ENCODE measurements at regions not wholly inside any gene's neighbourhood (a gene's known extent, or its start where the extent isn't known, plus 50 kb on each side); places are given as distances from the start of the nearest gene placed in this dataset.
"Not testable (repeated sequence)": the region's sequence is repeated elsewhere in the genome, so short reads cannot be mapped to it uniquely, and the experiment has no call there.

- Histone ChIP-seq H3K4me3 (ENCODE audit: low read depth in 1 of 2, low read length in 2 of 2) (no peak overlapping the region), H3K27ac (ENCODE audit: low read length) (no peak overlapping the region), H3K4me1 (ENCODE audit: control insufficient read depth in 1 of 2, insufficient read depth in 2 of 2, low read length in 2 of 2) (no peaks in the 10 kb centered on the region), H3K36me3 (ENCODE audit: control insufficient read depth in 1 of 2, insufficient read depth in 2 of 2, low read length in 2 of 2) (no peaks in the 10 kb centered on the region), H3K27me3 (ENCODE audit: low read depth, low read length) (no peaks in the 10 kb centered on the region), H3K9me3 (ENCODE audit: control insufficient read depth in 1 of 2, low read length in 2 of 2) (no peaks in the 10 kb centered on the region)
Measured at GRCh38 chrY:19644889-19645638, 99.5 kb downstream of the KDM5D start.

DNA sequence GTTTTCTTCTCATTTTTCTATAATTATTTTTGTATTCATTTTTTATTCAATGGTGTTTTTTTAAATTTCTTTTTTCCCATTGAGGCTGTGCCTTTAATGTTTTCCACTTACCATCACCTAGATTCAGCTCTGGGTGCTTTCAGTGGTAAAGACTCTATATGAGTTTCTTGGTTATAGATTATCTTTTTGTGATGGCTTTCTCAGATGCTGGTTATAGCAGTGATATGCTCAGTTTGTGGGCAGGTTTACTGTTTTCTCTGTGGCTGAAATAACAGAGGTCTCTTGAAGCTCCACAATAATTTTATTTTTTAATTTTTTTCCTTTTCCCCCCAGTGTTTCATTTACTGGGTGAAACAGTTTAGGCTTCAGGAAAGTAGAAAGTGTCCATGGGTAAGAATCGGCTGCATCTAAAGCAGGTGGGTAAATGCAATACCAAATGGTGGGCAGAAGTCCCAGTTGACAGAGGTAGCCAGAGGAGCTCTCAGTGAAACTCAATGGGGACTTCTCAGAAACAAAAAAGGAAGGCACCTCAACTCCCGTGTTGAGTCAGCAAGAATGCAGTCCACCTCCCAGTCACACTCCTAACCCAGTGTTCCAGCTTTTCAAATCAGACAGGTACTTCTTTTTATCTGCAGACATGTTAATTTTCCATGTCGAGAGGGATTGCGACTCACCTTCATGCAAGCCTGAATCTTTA lies 106.7 kb downstream of the KDM5D start:
- H3K4me1 ChIP-seq (ENCODE audit: control insufficient read depth in 1 of 2, insufficient read depth in 2 of 2, low read length in 2 of 2): no peaks in the 10 kb centered on the region
- no peaks in the 10 kb centered on the region for H3K27me3 ChIP-seq (ENCODE audit: low read depth, low read length)
- H3K36me3 ChIP-seq (ENCODE audit: control insufficient read depth in 1 of 2, insufficient read depth in 2 of 2, low read length in 2 of 2): no peaks in the 10 kb centered on the region
- H3K27ac ChIP-seq (ENCODE audit: low read length): no peak overlapping the region
- H3K4me3 ChIP-seq (ENCODE audit: low read depth in 1 of 2, low read length in 2 of 2): no peak overlapping the region
- no peaks in the 10 kb centered on the region for H3K9me3 ChIP-seq (ENCODE audit: control insufficient read depth in 1 of 2, low read length in 2 of 2)

GRCh38 chrY:19628926-19629325 lies 115.6 kb downstream of the KDM5D start:
- Histone ChIP-seq H3K36me3 (ENCODE audit: control insufficient read depth in 1 of 2, insufficient read depth in 2 of 2, low read length in 2 of 2) (no peaks in the 10 kb centered on the region), H3K27ac (ENCODE audit: low read length) (no peak overlapping the region), H3K9me3 (ENCODE audit: control insufficient read depth in 1 of 2, low read length in 2 of 2) (no peaks in the 10 kb centered on the region), H3K4me3 (ENCODE audit: low read depth in 1 of 2, low read length in 2 of 2) (no peak overlapping the region), H3K4me1 (ENCODE audit: control insufficient read depth in 1 of 2, insufficient read depth in 2 of 2, low read length in 2 of 2) (no peaks in the 10 kb centered on the region), H3K27me3 (ENCODE audit: low read depth, low read length) (no peaks in the 10 kb centered on the region)

DNA sequence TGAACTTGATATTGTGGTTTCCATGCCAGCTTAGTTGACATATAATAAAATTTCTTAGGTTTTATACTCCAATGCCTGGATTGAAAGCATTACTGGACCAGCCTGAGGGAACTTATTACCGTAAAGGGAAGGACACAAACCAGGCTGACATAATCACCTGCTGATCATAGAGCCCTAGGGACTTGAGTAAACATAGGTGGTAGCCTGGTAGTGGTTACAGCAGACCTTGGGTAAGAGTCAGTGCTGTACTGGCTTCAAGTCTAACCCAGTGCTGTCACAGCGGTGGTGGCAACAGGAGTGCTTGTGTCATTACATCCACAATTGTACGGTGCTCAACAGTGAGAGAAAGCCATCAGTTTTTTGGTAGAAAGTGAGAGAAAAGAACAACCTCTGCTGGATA lies 122.1 kb downstream of the KDM5D start:
- Histone ChIP-seq H3K36me3 (ENCODE audit: control insufficient read depth in 1 of 2, insufficient read depth in 2 of 2, low read length in 2 of 2) (no peaks in the 10 kb centered on the region), H3K27me3 (ENCODE audit: low read depth, low read length) (no peaks in the 10 kb centered on the region)

DNA sequence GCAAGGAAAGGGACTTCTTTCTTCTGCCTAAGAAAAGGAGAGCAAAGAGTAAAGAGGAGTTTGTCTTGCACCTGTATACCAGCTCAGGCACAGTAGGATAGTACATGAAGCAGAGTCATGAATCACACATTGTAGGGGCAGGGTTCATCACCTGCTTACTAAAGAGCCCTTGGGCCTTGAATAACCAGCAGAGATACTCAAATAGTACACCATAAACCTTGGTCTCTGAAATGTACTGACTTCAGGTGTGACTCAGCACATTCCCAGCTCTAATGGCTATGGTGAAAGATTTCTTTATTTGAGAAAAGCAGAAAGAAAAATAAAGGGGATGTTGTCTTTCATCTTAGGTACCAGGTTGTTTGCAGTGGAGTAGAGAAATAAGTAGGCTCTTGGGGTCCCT lies 122.8 kb downstream of the KDM5D start:
- H3K4me1 ChIP-seq (ENCODE audit: control insufficient read depth in 1 of 2, insufficient read depth in 2 of 2, low read length in 2 of 2): no peaks in the 10 kb centered on the region
- H3K4me3 ChIP-seq (ENCODE audit: low read depth in 1 of 2, low read length in 2 of 2): no peak overlapping the region
- no peak overlapping the region for H3K27ac ChIP-seq (ENCODE audit: low read length)
- no peaks in the 10 kb centered on the region for H3K9me3 ChIP-seq (ENCODE audit: control insufficient read depth in 1 of 2, low read length in 2 of 2)
- no peaks in the 10 kb centered on the region for H3K36me3 ChIP-seq (ENCODE audit: control insufficient read depth in 1 of 2, insufficient read depth in 2 of 2, low read length in 2 of 2)
- H3K27me3 ChIP-seq (ENCODE audit: low read depth, low read length): no peaks in the 10 kb centered on the region

More for the DNA sequence above, 122.1 kb downstream of the KDM5D start:
- H3K4me3 ChIP-seq (ENCODE audit: low read depth in 1 of 2, low read length in 2 of 2): no peak overlapping the region
- H3K9me3 ChIP-seq (ENCODE audit: control insufficient read depth in 1 of 2, low read length in 2 of 2): no peaks in the 10 kb centered on the region
- H3K27ac ChIP-seq (ENCODE audit: low read length): no peak overlapping the region
- H3K4me1 ChIP-seq (ENCODE audit: control insufficient read depth in 1 of 2, insufficient read depth in 2 of 2, low read length in 2 of 2): no peaks in the 10 kb centered on the region

- H3K27me3 ChIP-seq (ENCODE audit: low read depth, low read length): no peaks in the 10 kb centered on the region
- H3K9me3 ChIP-seq (ENCODE audit: control insufficient read depth in 1 of 2, low read length in 2 of 2): no peaks in the 10 kb centered on the region
- no peak overlapping the region for H3K4me3 ChIP-seq (ENCODE audit: low read depth in 1 of 2, low read length in 2 of 2)
- no peaks in the 10 kb centered on the region for H3K4me1 ChIP-seq (ENCODE audit: control insufficient read depth in 1 of 2, insufficient read depth in 2 of 2, low read length in 2 of 2)
- H3K36me3 ChIP-seq (ENCODE audit: control insufficient read depth in 1 of 2, insufficient read depth in 2 of 2, low read length in 2 of 2): no peaks in the 10 kb centered on the region
- no peak overlapping the region for H3K27ac ChIP-seq (ENCODE audit: low read length)
Measured at GRCh38 chrY:19601113-19601512, 143.4 kb downstream of the KDM5D start.

DNA sequence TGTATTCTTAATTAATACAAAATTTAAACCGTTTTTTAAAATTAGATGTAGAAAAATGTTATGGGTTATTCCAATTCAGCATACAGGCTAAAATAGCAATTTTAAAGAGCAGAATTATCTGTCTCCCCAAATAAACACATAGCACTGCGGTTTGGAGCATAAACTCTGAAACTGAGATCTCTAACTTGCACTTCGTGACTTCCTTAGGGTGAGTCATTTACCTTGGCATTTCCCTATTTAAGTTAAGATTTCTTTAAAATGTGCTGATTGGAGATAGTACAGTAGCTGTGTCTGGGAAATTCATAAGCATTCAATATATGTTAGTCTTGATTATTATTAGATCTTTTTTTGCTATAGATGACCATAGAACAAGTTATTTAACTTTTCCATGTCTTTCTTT lies 143.8 kb downstream of the KDM5D start:
- H3K36me3 ChIP-seq (ENCODE audit: control insufficient read depth in 1 of 2, insufficient read depth in 2 of 2, low read length in 2 of 2): no peaks in the 10 kb centered on the region
- no peak overlapping the region for H3K4me3 ChIP-seq (ENCODE audit: low read depth in 1 of 2, low read length in 2 of 2)
- H3K27ac ChIP-seq (ENCODE audit: low read length): no peak overlapping the region
- no peaks in the 10 kb centered on the region for H3K27me3 ChIP-seq (ENCODE audit: low read depth, low read length)
- H3K9me3 ChIP-seq (ENCODE audit: control insufficient read depth in 1 of 2, low read length in 2 of 2): no peaks in the 10 kb centered on the region
- H3K4me1 ChIP-seq (ENCODE audit: control insufficient read depth in 1 of 2, insufficient read depth in 2 of 2, low read length in 2 of 2): no peaks in the 10 kb centered on the region

GRCh38 chrY:19590235-19590634 lies 154.3 kb downstream of the KDM5D start:
- Histone ChIP-seq H3K9me3 (ENCODE audit: control insufficient read depth in 1 of 2, low read length in 2 of 2) (no peaks in the 10 kb centered on the region), H3K36me3 (ENCODE audit: control insufficient read depth in 1 of 2, insufficient read depth in 2 of 2, low read length in 2 of 2) (peaks cover 3 to 11% of the 10 kb centered on the region in 2 donors)

DNA sequence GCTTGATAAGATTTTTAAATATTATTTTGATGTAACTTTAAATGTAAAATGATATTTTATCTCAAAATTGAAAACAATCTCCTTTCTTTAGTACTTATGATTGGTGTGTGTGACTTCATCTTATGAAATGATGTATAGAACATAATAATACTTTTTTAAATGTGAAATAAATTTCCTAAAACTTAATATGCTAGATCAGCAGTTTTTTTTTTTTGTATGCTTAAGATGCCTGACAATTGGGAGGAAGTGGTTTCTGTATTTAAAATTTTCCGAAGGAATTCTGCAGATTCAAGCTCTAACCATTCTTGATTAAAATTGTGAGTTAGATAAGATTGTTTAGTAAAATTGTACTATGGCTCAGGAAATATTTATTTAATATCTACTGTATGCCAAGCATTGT lies 154.9 kb downstream of the KDM5D start:
- H3K9me3 ChIP-seq (ENCODE audit: control insufficient read depth in 1 of 2, low read length in 2 of 2): no peaks in the 10 kb centered on the region
- no peaks in the 10 kb centered on the region for H3K4me1 ChIP-seq (ENCODE audit: control insufficient read depth in 1 of 2, insufficient read depth in 2 of 2, low read length in 2 of 2)
- no peaks in the 10 kb centered on the region for H3K27me3 ChIP-seq (ENCODE audit: low read depth, low read length)
- peaks cover 3 to 11% of the 10 kb centered on the region in 2 donors for H3K36me3 ChIP-seq (ENCODE audit: control insufficient read depth in 1 of 2, insufficient read depth in 2 of 2, low read length in 2 of 2)
- H3K27ac ChIP-seq (ENCODE audit: low read length): no peak overlapping the region
- no peak overlapping the region for H3K4me3 ChIP-seq (ENCODE audit: low read depth in 1 of 2, low read length in 2 of 2)

More at GRCh38 chrY:19590235-19590634, 154.3 kb downstream of the KDM5D start:
- H3K4me3 ChIP-seq (ENCODE audit: low read depth in 1 of 2, low read length in 2 of 2): no peak overlapping the region
- H3K4me1 ChIP-seq (ENCODE audit: control insufficient read depth in 1 of 2, insufficient read depth in 2 of 2, low read length in 2 of 2): no peaks in the 10 kb centered on the region
- no peaks in the 10 kb centered on the region for H3K27me3 ChIP-seq (ENCODE audit: low read depth, low read length)
- H3K27ac ChIP-seq (ENCODE audit: low read length): no peak overlapping the region

- Histone ChIP-seq H3K27ac (ENCODE audit: low read length) (no peak overlapping the region), H3K4me3 (ENCODE audit: low read depth in 1 of 2, low read length in 2 of 2) (no peak overlapping the region), H3K9me3 (ENCODE audit: control insufficient read depth in 1 of 2, low read length in 2 of 2) (no peaks in the 10 kb centered on the region), H3K36me3 (ENCODE audit: control insufficient read depth in 1 of 2, insufficient read depth in 2 of 2, low read length in 2 of 2) (peaks cover 3 to 11% of the 10 kb centered on the region in 2 donors), H3K4me1 (ENCODE audit: control insufficient read depth in 1 of 2, insufficient read depth in 2 of 2, low read length in 2 of 2) (no peaks in the 10 kb centered on the region), H3K27me3 (ENCODE audit: low read depth, low read length) (no peaks in the 10 kb centered on the region)
Measured at GRCh38 chrY:19587311-19587710, 157.2 kb downstream of the KDM5D start.

GRCh38 chrY:19580990-19581389 lies 163.5 kb downstream of the KDM5D start:
- H3K9me3 ChIP-seq (ENCODE audit: control insufficient read depth in 1 of 2, low read length in 2 of 2); H3K4me1 ChIP-seq (ENCODE audit: control insufficient read depth in 1 of 2, insufficient read depth in 2 of 2, low read length in 2 of 2); H3K4me3 ChIP-seq (ENCODE audit: low read depth in 1 of 2, low read length in 2 of 2); H3K27me3 ChIP-seq (ENCODE audit: low read depth, low read length); H3K27ac ChIP-seq (ENCODE audit: low read length); H3K36me3 ChIP-seq (ENCODE audit: control insufficient read depth in 1 of 2, insufficient read depth in 2 of 2, low read length in 2 of 2): not testable (repeated sequence)
